HG03064 (cell line): ENCODE measurements at regions not wholly inside any gene's neighbourhood (a gene's known extent, or its start where the extent isn't known, plus 50 kb on each side); places are given as distances from the start of the nearest gene placed in this dataset.

Experiments
- ATAC-seq: cut with Tn5 transposase; IDR thresholded peaks from one replicate; pipeline ENCODE4 v1.9.1; 2021; ENCODE audit warnings: low read depth; ENCODE audit not compliant: unreplicated experiment

- ATAC-seq: no peak
These were observed 340.1 kb downstream of the BCAT1 start for GRCh38 chr12:24608637-24609285.

- ATAC-seq: no peak
These were observed 340.8 kb downstream of the BCAT1 start for GRCh38 chr12:24608108-24608507.

- ATAC-seq: no peak
These were observed 343.0 kb downstream of the BCAT1 start for GRCh38 chr12:24605916-24606315.

GRCh38 chr12:24605466-24605865 lies 343.4 kb downstream of the BCAT1 start:
- ATAC-seq: no peak

- no peak for ATAC-seq
These were observed 345.5 kb downstream of the BCAT1 start for GRCh38 chr12:24603371-24603770.

GRCh38 chr12:24600996-24601395 lies 347.9 kb downstream of the BCAT1 start:
- ATAC-seq: no peak

- ATAC-seq: no peak
These were observed 348.4 kb downstream of the BCAT1 start for GRCh38 chr12:24600551-24600950.

- ATAC-seq: no peak
These were observed 349.2 kb downstream of the BCAT1 start for GRCh38 chr12:24599736-24600135.

GRCh38 chr12:24597580-24597979 lies 351.3 kb downstream of the BCAT1 start:
- ATAC-seq: no peak

GRCh38 chr12:24596768-24597388 lies 352.0 kb downstream of the BCAT1 start:
- no peak for ATAC-seq

- ATAC-seq: no peak
These were observed 353.2 kb downstream of the BCAT1 start for GRCh38 chr12:24595652-24596235.

- no peak for ATAC-seq
These were observed 357.0 kb downstream of the BCAT1 start for GRCh38 chr12:24591715-24592440.

GRCh38 chr12:24591079-24591626 lies 357.7 kb downstream of the BCAT1 start:
- ATAC-seq: no peak

- ATAC-seq: no peak
These were observed 362.6 kb downstream of the BCAT1 start for GRCh38 chr12:24586293-24586692.

GRCh38 chr12:24584032-24584675 lies 364.7 kb downstream of the BCAT1 start:
- no peak for ATAC-seq

GRCh38 chr12:24582954-24583601 lies 365.8 kb downstream of the BCAT1 start:
- ATAC-seq: no peak

GRCh38 chr12:24574538-24574937 lies 374.4 kb downstream of the BCAT1 start:
- ATAC-seq: no peak

- no peak for ATAC-seq
These were observed 375.3 kb downstream of the BCAT1 start for GRCh38 chr12:24573621-24574020.

GRCh38 chr12:24565300-24565699 lies 383.6 kb downstream of the BCAT1 start:
- ATAC-seq: no peak

GRCh38 chr12:24562771-24563431 lies 386.0 kb downstream of the BCAT1 start:
- no peak for ATAC-seq
